SK-N-SH (cell line): ENCODE measurements at regions not wholly inside any gene's neighbourhood (a gene's known extent, or its start where the extent isn't known, plus 50 kb on each side); places are given as distances from the start of the nearest gene placed in this dataset.

Source experiments
- CTCF ChIA-PET: fragments of 300-600, 350-600 bp; formaldehyde crosslinking; extraction: SDS; loops from one replicate; lab custom pipeline; 2021; lab: Yijun Ruan, JAX
- POLR2A ChIA-PET: fragments of 350-600 bp; sonication (Branson Sonifier 250); formaldehyde crosslinking; extraction: SDS; loops from one replicate; lab custom pipeline; 2020; ENCODE audit warnings: antibody characterized with exemption, inconsistent platforms; lab: Yijun Ruan, JAX
- DNase-seq: peaks from one replicate; pipeline ENCODE4 v3.0.0; 2012
- H2AFZ ChIP-seq: fragments of 200-600 bp; sonication (generic); 2 replicates; pipeline ENCODE4 v1.8.1; 2016; ENCODE audit warnings: antibody characterized with exemption, mild to moderate bottlenecking, low read depth
- H3F3A ChIP-seq: fragments of 200-600 bp; sonication (generic); replicated peaks from 2 replicates; pipeline ENCODE3; 2016; ENCODE audit warnings: antibody characterized with exemption, mild to moderate bottlenecking; ENCODE audit not compliant: insufficient read depth
- H3K27ac ChIP-seq, 2 experiments: fragments of 200-500 bp in 1 of 2; fragments of 200-600 bp in 1 of 2; sonication (Bioruptor generic) in 1 of 2; sonication (generic), shearing (Covaris generic) in 1 of 2; 2 replicates each; pipeline versions ENCODE4 v1.5.1 to v1.6.1; 2014 to 2016; ENCODE audit warnings: low read depth in 2 of 2, inconsistent platforms in 1 of 2, low read length in 1 of 2, mild to moderate bottlenecking in 1 of 2, mixed read lengths in 1 of 2
- H3K27me3 ChIP-seq: fragments of 200-600 bp; sonication (generic), shearing (Covaris generic); 2 replicates; pipeline ENCODE4 v1.6.1; 2016; ENCODE audit warnings: mixed run types; ENCODE audit not compliant: insufficient read depth
- H3K36me3 ChIP-seq, 2 experiments: fragments of 200-500 bp in 1 of 2; fragments of 200-600 bp in 1 of 2; sonication (Bioruptor generic) in 1 of 2; sonication (generic) in 1 of 2; replicated peaks in 1 of 2; 2 replicates each; pipeline versions ENCODE3 to v1.5.1; 2014 to 2016; ENCODE audit warnings: low read length in 1 of 2, mild to moderate bottlenecking in 1 of 2; ENCODE audit not compliant: insufficient read depth in 2 of 2, control insufficient read depth in 1 of 2
- H3K4me1 ChIP-seq, 2 experiments: fragments of 200-500 bp in 1 of 2; fragments of 200-600 bp in 1 of 2; sonication (Bioruptor generic) in 1 of 2; sonication (generic), shearing (Covaris generic) in 1 of 2; 2 replicates each; pipeline versions ENCODE4 v1.5.1 to v1.6.1; 2014 to 2016; ENCODE audit warnings: low read depth in 1 of 2, low read length in 1 of 2, mixed run types in 1 of 2; ENCODE audit not compliant: insufficient read depth in 2 of 2, control insufficient read depth in 1 of 2
- H3K4me2 ChIP-seq: fragments of 200-600 bp; sonication (generic), shearing (Covaris generic); 2 replicates; pipeline ENCODE4 v1.6.1; 2017; ENCODE audit warnings: mixed run types
- H3K4me3 ChIP-seq, 2 experiments: fragments of 200-500 bp in 1 of 2; fragments of 200-600 bp in 1 of 2; sonication (Bioruptor generic) in 1 of 2; sonication (generic), shearing (Covaris generic) in 1 of 2; 2 replicates each; pipeline versions ENCODE4 v1.5.1 to v1.8.1; 2014 to 2016; ENCODE audit warnings: low read depth in 2 of 2, inconsistent platforms in 1 of 2, low read length in 1 of 2, mild to moderate bottlenecking in 1 of 2, mixed read lengths in 1 of 2, moderate library complexity in 1 of 2
- H3K79me2 ChIP-seq: fragments of 200-600 bp; sonication (generic); 2 replicates; pipeline ENCODE4 v1.8.1; 2017; ENCODE audit warnings: mild to moderate bottlenecking; ENCODE audit not compliant: insufficient read depth
- H3K9ac ChIP-seq: fragments of 200-600 bp; sonication (generic); 2 replicates; pipeline ENCODE4 v1.6.1; 2017; ENCODE audit warnings: mixed run types
- H3K9me2 ChIP-seq: fragments of 200-600 bp; sonication (generic); 2 replicates; pipeline ENCODE4 v1.6.1; 2017; ENCODE audit warnings: mixed run types
- H3K9me3 ChIP-seq: fragments of 200-600 bp; sonication (generic); 2 replicates; pipeline ENCODE4 v1.6.1; 2017; ENCODE audit warnings: mixed run types, mild to moderate bottlenecking, moderate library complexity
- H4K20me1 ChIP-seq: fragments of 200-600 bp; sonication (generic); 2 replicates; pipeline ENCODE4 v1.6.1; 2017; ENCODE audit warnings: mild to moderate bottlenecking, mixed run types; ENCODE audit not compliant: insufficient read depth
- CHD2 ChIP-seq: fragments of 150-350 bp; IDR thresholded peaks from 2 replicates; pipeline ENCODE4 v1.6.1; 2018; ENCODE audit warnings: low read length; ENCODE audit not compliant: partially characterized antibody
- FOXJ3 ChIP-seq: sonication (generic); formaldehyde crosslinking; IDR thresholded peaks from 2 replicates; pipeline ENCODE4 v1.5.1; 2020; ENCODE audit warnings: mild to moderate bottlenecking, missing genetic modification reagents
- FOXM1 ChIP-seq: IDR thresholded peaks from 2 replicates; pipeline ENCODE4 v1.4.0; 2012; ENCODE audit warnings: low read depth, mild to moderate bottlenecking
- GATA2 ChIP-seq: sonication (generic); formaldehyde crosslinking; IDR thresholded peaks from 2 replicates; pipeline ENCODE4 v1.5.0; 2020; ENCODE audit warnings: mild to moderate bottlenecking, missing genetic modification reagents
- JUND ChIP-seq: IDR thresholded peaks from 2 replicates; pipeline ENCODE4 v1.4.0; 2012
- MEF2A ChIP-seq: IDR thresholded peaks from 2 replicates; pipeline ENCODE4 v1.4.0; 2012; ENCODE audit warnings: low read depth, borderline replicate concordance
- MXI1 ChIP-seq: IDR thresholded peaks from 2 replicates; pipeline ENCODE4 v1.6.1; 2012; ENCODE audit warnings: mild to moderate bottlenecking, low read depth, low read length, improper control_type of control experiment
- NFIC ChIP-seq: IDR thresholded peaks from 2 replicates; pipeline ENCODE4 v1.4.0; 2012; ENCODE audit warnings: borderline replicate concordance
- NRF1 ChIP-seq: IDR thresholded peaks from 2 replicates; pipeline ENCODE4 v1.6.1; 2012; ENCODE audit warnings: low read depth, mild to moderate bottlenecking, low read length
- RAD21 ChIP-seq: IDR thresholded peaks from 2 replicates; pipeline ENCODE4 v1.6.1; 2012; ENCODE audit warnings: mild to moderate bottlenecking, low read length
- RCOR1 ChIP-seq: fragments of 150-350 bp; IDR thresholded peaks from 2 replicates; pipeline ENCODE4 v1.6.1; 2017; ENCODE audit warnings: antibody characterized with exemption, low read length
- SMC3 ChIP-seq: IDR thresholded peaks from 2 replicates; pipeline ENCODE4 v1.6.1; 2012; ENCODE audit warnings: low read depth, low read length, improper control_type of control experiment
- TAF1 ChIP-seq: IDR thresholded peaks from 2 replicates; pipeline ENCODE4 v1.6.1; 2012; ENCODE audit warnings: low read depth, mild to moderate bottlenecking, low read length, moderate library complexity, borderline replicate concordance
- TCF12 ChIP-seq: IDR thresholded peaks from 2 replicates; pipeline ENCODE4 v1.4.0; 2012
- WGBS: methylation state at CpG from one replicate; pipeline ENCODE4 v1.1.6; 2017; ENCODE audit warnings: low lambda C conversion rate; 5-methylcytosine and 5-hydroxymethylcytosine counted together
- TF ChIP-seq, protein P1 (sequence below): fragments of 150-350 bp; IDR thresholded peaks from 2 replicates; pipeline ENCODE4 v1.6.1; 2016; ENCODE audit warnings: mild to moderate bottlenecking, low read depth, low read length
- TF ChIP-seq, protein P2 (sequence below): IDR thresholded peaks from 2 replicates; pipeline ENCODE4 v1.4.0; 2012; ENCODE audit warnings: low read depth
- TF ChIP-seq, protein P3 (sequence below): IDR thresholded peaks from 2 replicates; pipeline ENCODE4 v1.4.0; 2012; ENCODE audit warnings: low read depth, borderline replicate concordance
- TF ChIP-seq, protein P4 (sequence below): fragments of 200-600 bp; sonication (generic); IDR thresholded peaks from 2 replicates; pipeline ENCODE4 v1.6.1; 2017; ENCODE audit warnings: antibody characterized with exemption, mild to moderate bottlenecking, moderate library complexity

DNA sequence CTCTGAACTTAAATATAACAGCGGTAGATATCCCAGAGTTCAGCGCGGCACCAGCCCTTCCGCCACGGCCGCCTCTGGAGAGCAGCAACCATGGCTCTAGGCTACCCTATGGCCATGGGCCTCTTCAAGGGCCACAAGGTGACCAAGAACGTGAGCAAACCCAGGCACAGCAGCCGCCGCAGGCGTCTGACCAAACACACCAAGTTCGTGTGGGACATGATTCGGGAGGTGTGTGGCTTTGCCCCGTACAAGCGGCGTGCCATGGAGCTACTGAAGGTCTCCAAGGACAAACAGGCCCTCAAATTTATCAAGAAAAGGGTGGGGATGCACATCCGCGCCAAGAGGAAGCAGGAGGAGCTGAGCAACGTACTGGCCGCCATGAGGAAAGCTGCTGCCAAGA, 229.0 kb downstream of the ACTL7B start:
- H3K27me3 ChIP-seq: no peaks in the 10 kb centered on the region; the same call in 1 of the 2 replicates
- DNase-seq: no peak
- no peak overlapping the region; a peak in 1 of 4 replicates for H3K4me3 ChIP-seq
- no peak overlapping the region for H3K4me2 ChIP-seq
- H3K9me2 ChIP-seq: no peaks in the 10 kb centered on the region
- no peak overlapping the region for H3K9ac ChIP-seq
- 17% methylated on average over 17 of the region's 19 CpGs for WGBS
- TF ChIP-seq, protein P1, sequence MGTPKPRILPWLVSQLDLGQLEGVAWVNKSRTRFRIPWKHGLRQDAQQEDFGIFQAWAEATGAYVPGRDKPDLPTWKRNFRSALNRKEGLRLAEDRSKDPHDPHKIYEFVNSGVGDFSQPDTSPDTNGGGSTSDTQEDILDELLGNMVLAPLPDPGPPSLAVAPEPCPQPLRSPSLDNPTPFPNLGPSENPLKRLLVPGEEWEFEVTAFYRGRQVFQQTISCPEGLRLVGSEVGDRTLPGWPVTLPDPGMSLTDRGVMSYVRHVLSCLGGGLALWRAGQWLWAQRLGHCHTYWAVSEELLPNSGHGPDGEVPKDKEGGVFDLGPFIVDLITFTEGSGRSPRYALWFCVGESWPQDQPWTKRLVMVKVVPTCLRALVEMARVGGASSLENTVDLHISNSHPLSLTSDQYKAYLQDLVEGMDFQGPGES: no peak
- TF ChIP-seq MXI1 (no peak), SMC3 (no peak), GATA2 (CRISPR knock-in tag) (no peak), TAF1 (no peak), RAD21 (no peak), RCOR1 (no peak), FOXJ3 (no peak), TCF12 (no peak), MEF2A (no peak), NFIC (no peak), NRF1 (no peak)
- TF ChIP-seq, protein P2, sequence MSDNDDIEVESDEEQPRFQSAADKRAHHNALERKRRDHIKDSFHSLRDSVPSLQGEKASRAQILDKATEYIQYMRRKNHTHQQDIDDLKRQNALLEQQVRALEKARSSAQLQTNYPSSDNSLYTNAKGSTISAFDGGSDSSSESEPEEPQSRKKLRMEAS: no peak
- TF ChIP-seq, all 33 proteins: peak for 0
- no peaks in the 10 kb centered on the region for H4K20me1 ChIP-seq
- H3K9me3 ChIP-seq: no peaks in the 10 kb centered on the region
- no peak overlapping the region for H3K27ac ChIP-seq
- H3F3A ChIP-seq: no peaks in the 10 kb centered on the region
- ChIA-PET POLR2A (no interaction called here), CTCF (no interaction called here)
- H3K36me3 ChIP-seq: no peaks in the 10 kb centered on the region
- H3K79me2 ChIP-seq: no peaks in the 10 kb centered on the region
- H3K4me1 ChIP-seq: no peaks in the 10 kb centered on the region
- no peak overlapping the region for H2AFZ ChIP-seq

DNA sequence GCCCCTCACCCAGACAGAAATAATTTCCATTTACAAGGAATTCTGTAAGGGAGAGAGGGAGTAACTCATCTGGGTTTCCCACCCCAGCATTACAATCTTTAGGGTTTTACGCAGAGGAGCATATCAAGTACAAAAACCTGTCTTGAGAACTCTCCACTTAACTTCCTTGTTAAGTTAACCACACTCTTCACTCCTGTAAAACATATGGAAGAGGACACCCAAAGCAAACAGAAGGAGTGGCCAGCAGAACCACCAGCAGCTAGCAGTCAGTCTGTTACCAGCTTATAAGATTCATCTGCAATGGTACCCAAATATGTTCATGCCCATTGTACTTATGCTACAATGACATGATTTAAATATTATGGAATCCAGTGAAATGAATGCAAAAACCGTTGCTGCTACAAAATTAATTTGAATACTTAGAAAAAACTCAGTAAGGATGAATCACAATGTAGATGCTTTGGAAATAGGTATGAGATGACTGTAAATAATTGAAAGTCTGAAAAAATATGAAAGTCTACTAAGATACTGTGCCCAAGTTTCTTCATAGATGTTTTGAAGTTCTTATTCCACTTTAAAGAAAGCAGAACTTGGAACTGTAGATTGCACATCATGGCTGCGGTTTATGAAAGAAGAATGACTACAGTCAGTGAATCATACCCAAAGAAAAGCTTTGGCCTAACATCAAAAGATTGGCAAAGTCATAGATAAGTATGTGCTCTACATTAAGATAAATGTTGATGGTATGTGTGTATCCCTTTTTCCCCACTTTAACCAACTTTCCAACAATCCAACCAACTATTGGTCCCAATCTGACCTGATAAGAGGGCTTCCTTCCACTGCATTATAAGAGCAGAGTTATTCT, 233.6 kb downstream of the ACTL7B start:
- Histone ChIP-seq H3K9me2 (no peaks in the 10 kb centered on the region), H3K9ac (no peak overlapping the region), H3F3A (no peaks in the 10 kb centered on the region), H2AFZ (no peak overlapping the region), H3K79me2 (no peaks in the 10 kb centered on the region), H3K4me1 (no peaks in the 10 kb centered on the region), H3K36me3 (no peaks in the 10 kb centered on the region), H3K4me3 (no peak overlapping the region), H3K27ac (no peak overlapping the region), H3K9me3 (no peaks in the 10 kb centered on the region), H3K4me2 (no peak overlapping the region), H4K20me1 (no peaks in the 10 kb centered on the region), H3K27me3 (no peaks in the 10 kb centered on the region; the same call in 1 of the 2 replicates)
- no peak for TF ChIP-seq NFIC
- TF ChIP-seq CHD2: no peak
- no peak for TF ChIP-seq RCOR1
- TF ChIP-seq, protein P3, sequence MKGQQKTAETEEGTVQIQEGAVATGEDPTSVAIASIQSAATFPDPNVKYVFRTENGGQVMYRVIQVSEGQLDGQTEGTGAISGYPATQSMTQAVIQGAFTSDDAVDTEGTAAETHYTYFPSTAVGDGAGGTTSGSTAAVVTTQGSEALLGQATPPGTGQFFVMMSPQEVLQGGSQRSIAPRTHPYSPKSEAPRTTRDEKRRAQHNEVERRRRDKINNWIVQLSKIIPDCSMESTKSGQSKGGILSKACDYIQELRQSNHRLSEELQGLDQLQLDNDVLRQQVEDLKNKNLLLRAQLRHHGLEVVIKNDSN: no peak
- no peak for TF ChIP-seq FOXM1
- TF ChIP-seq, protein P4, sequence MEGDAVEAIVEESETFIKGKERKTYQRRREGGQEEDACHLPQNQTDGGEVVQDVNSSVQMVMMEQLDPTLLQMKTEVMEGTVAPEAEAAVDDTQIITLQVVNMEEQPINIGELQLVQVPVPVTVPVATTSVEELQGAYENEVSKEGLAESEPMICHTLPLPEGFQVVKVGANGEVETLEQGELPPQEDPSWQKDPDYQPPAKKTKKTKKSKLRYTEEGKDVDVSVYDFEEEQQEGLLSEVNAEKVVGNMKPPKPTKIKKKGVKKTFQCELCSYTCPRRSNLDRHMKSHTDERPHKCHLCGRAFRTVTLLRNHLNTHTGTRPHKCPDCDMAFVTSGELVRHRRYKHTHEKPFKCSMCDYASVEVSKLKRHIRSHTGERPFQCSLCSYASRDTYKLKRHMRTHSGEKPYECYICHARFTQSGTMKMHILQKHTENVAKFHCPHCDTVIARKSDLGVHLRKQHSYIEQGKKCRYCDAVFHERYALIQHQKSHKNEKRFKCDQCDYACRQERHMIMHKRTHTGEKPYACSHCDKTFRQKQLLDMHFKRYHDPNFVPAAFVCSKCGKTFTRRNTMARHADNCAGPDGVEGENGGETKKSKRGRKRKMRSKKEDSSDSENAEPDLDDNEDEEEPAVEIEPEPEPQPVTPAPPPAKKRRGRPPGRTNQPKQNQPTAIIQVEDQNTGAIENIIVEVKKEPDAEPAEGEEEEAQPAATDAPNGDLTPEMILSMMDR: no peak
- TF ChIP-seq, protein P1: no peak
- no peak for TF ChIP-seq JUND
- no peak for TF ChIP-seq MEF2A
- WGBS: 6% methylated on average over 3 of the region's 3 CpGs
- DNase-seq: no peak
- CTCF ChIA-PET: interaction anchor here (0.8 kb wide), 1 partner anchor 147 kb away, joined by 3 read pairs; no protein-coding TSS in a partner anchor
- POLR2A ChIA-PET: no interaction called here
